Right renal cortex interstitium (tissue), 3 donors: ENCODE measurements at regions not wholly inside any gene's neighbourhood (a gene's known extent, or its start where the extent isn't known, plus 50 kb on each side); places are given as distances from the start of the nearest gene placed in this dataset.
A peak's percentile ranks its signal among the peaks of the same experiment; 100 is the strongest.
"Not testable (repeated sequence)": the region's sequence is repeated elsewhere in the genome, so short reads cannot be mapped to it uniquely, and the experiment has no call there.

Experiments
- DNase-seq, 3 donors: peaks; one replicate each; pipeline ENCODE4 v3.0.0-alpha.2; 2013; ENCODE audit warnings: low read depth in 3 of 3, low spot score in 2 of 3

- DNase-seq = not testable (repeated sequence)
These were observed 56.6 kb upstream of the ASNS start for GRCh38 chr7:97928844-97929243.

GRCh38 chr7:97927790-97928748 lies 55.9 kb upstream of the ASNS start:
- DNase-seq = peak; percentile 16 to 46 (median 31)
